ENCODE measurements at regions not wholly inside any gene's neighbourhood (a gene's known extent, or its start where the extent isn't known, plus 50 kb on each side); places are given as distances from the start of the nearest gene placed in this dataset.

- no peak for TF ChIP-seq POLR2A (IDR thresholded peaks at IDR 0.05)
- TF ChIP-seq, protein P1, sequence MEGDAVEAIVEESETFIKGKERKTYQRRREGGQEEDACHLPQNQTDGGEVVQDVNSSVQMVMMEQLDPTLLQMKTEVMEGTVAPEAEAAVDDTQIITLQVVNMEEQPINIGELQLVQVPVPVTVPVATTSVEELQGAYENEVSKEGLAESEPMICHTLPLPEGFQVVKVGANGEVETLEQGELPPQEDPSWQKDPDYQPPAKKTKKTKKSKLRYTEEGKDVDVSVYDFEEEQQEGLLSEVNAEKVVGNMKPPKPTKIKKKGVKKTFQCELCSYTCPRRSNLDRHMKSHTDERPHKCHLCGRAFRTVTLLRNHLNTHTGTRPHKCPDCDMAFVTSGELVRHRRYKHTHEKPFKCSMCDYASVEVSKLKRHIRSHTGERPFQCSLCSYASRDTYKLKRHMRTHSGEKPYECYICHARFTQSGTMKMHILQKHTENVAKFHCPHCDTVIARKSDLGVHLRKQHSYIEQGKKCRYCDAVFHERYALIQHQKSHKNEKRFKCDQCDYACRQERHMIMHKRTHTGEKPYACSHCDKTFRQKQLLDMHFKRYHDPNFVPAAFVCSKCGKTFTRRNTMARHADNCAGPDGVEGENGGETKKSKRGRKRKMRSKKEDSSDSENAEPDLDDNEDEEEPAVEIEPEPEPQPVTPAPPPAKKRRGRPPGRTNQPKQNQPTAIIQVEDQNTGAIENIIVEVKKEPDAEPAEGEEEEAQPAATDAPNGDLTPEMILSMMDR (IDR thresholded peaks at IDR 0.05) = no peak
- no peak for TF ChIP-seq POLR2AphosphoS5 (IDR thresholded peaks at IDR 0.05)
Measured at GRCh38 chr3:5606884-5607472, 419.5 kb downstream of the EDEM1 start.
